ENCODE measurements at regions not wholly inside any gene's neighbourhood (a gene's known extent, or its start where the extent isn't known, plus 50 kb on each side); places are given as distances from the start of the nearest gene placed in this dataset.

DNA sequence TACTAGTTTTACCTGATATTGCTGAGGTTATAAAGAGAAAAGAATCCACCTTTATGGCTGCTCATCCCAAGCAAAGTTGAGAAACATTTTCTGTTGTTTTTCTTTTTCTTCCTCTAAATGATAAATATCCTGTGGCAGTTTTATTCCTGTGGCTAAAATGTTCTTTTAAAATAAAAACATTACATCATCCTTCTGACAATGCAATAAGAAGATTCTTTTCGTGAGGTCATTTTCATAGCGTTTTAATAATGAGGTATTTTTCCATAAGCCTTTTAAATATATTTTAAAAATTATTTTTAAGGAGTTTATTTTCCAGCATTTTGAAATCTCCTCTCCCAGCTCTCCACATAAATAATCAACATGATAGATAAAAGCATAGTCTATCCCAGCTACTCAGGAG lies 52.8 kb upstream of the EPB41L3 start:
- TF ChIP-seq, protein P1, sequence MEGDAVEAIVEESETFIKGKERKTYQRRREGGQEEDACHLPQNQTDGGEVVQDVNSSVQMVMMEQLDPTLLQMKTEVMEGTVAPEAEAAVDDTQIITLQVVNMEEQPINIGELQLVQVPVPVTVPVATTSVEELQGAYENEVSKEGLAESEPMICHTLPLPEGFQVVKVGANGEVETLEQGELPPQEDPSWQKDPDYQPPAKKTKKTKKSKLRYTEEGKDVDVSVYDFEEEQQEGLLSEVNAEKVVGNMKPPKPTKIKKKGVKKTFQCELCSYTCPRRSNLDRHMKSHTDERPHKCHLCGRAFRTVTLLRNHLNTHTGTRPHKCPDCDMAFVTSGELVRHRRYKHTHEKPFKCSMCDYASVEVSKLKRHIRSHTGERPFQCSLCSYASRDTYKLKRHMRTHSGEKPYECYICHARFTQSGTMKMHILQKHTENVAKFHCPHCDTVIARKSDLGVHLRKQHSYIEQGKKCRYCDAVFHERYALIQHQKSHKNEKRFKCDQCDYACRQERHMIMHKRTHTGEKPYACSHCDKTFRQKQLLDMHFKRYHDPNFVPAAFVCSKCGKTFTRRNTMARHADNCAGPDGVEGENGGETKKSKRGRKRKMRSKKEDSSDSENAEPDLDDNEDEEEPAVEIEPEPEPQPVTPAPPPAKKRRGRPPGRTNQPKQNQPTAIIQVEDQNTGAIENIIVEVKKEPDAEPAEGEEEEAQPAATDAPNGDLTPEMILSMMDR (IDR thresholded peaks at IDR 0.05) = no peak
- TF ChIP-seq POLR2A (IDR thresholded peaks at IDR 0.05) = no peak

All from lower leg skin (tissue), 3 donors.